DND-41 (cell line): ENCODE measurements at regions not wholly inside any gene's neighbourhood (a gene's known extent, or its start where the extent isn't known, plus 50 kb on each side); places are given as distances from the start of the nearest gene placed in this dataset.

ENCODE experiments used
- ATAC-seq: fragments of 200-7000 bp; cut with Tn5 transposase; 3 replicates; pipeline ENCODE4 v1.9.1; 2021; ENCODE audit warnings: low read depth; ENCODE audit not compliant: insufficient read depth
- DNase-seq: peaks from one replicate; pipeline ENCODE4 v3.0.0-alpha.2; 2020
- H2AFZ ChIP-seq: 2 replicates; pipeline ENCODE4 v1.6.0; 2012; ENCODE audit warnings: low read depth, low read length
- H3K27ac ChIP-seq: 2 replicates; pipeline ENCODE4 v1.5.1; 2012; ENCODE audit warnings: low read length, inconsistent platforms
- H3K27me3 ChIP-seq: fragments of 200-600 bp; sonication (generic); 2 replicates; pipeline ENCODE4 v1.6.0; 2012; ENCODE audit warnings: low read length, mild to moderate bottlenecking, inconsistent platforms; ENCODE audit not compliant: insufficient read depth, poor library complexity
- H3K36me3 ChIP-seq: 2 replicates; pipeline ENCODE4 v1.5.1; 2012; ENCODE audit warnings: low read length, inconsistent platforms; ENCODE audit not compliant: insufficient read depth
- H3K4me1 ChIP-seq: 2 replicates; pipeline ENCODE4 v1.5.1; 2012; ENCODE audit warnings: mild to moderate bottlenecking, low read length; ENCODE audit not compliant: insufficient read depth
- H3K4me2 ChIP-seq: 2 replicates; pipeline ENCODE4 v1.6.0; 2012; ENCODE audit warnings: mild to moderate bottlenecking, moderate library complexity, low read length, inconsistent platforms; ENCODE audit not compliant: insufficient read depth
- H3K4me3 ChIP-seq, 2 experiments: fragments of 200-600 bp in 1 of 2; shearing (Covaris generic) in 1 of 2; 2 replicates each; pipeline ENCODE4 v1.5.1; 2012 to 2016; ENCODE audit warnings: inconsistent platforms in 2 of 2, low read length in 2 of 2, mild to moderate bottlenecking in 2 of 2, low read depth in 1 of 2, moderate library complexity in 1 of 2
- H3K79me2 ChIP-seq: 2 replicates; pipeline ENCODE4 v1.6.0; 2012; ENCODE audit warnings: low read length, inconsistent platforms; ENCODE audit not compliant: insufficient read depth
- H3K9ac ChIP-seq: 2 replicates; pipeline ENCODE4 v1.6.0; 2012; ENCODE audit warnings: low read depth, mild to moderate bottlenecking, inconsistent platforms, low read length, moderate library complexity
- H3K9me3 ChIP-seq: 2 replicates; pipeline ENCODE4 v1.5.1; 2012; ENCODE audit warnings: low read length, moderate library complexity, mild to moderate bottlenecking, inconsistent platforms; ENCODE audit not compliant: insufficient read depth, severe bottlenecking
- H4K20me1 ChIP-seq: 2 replicates; pipeline ENCODE4 v1.6.0; 2012; ENCODE audit warnings: low read length; ENCODE audit not compliant: insufficient read depth
- EZH2 ChIP-seq: IDR thresholded peaks from 3 replicates; pipeline ENCODE4 v1.6.1; 2012; ENCODE audit warnings: borderline replicate concordance, low read depth, mild to moderate bottlenecking, moderate library complexity, low read length, inconsistent platforms; ENCODE audit not compliant: severe bottlenecking
- TF ChIP-seq, protein P1 (sequence below): IDR thresholded peaks from 2 replicates; pipeline ENCODE4 v1.5.1; 2012; ENCODE audit warnings: borderline replicate concordance, low read length, moderate library complexity, mild to moderate bottlenecking; ENCODE audit not compliant: poor library complexity, severe bottlenecking; ENCODE audit errors: extremely low read depth

DNA sequence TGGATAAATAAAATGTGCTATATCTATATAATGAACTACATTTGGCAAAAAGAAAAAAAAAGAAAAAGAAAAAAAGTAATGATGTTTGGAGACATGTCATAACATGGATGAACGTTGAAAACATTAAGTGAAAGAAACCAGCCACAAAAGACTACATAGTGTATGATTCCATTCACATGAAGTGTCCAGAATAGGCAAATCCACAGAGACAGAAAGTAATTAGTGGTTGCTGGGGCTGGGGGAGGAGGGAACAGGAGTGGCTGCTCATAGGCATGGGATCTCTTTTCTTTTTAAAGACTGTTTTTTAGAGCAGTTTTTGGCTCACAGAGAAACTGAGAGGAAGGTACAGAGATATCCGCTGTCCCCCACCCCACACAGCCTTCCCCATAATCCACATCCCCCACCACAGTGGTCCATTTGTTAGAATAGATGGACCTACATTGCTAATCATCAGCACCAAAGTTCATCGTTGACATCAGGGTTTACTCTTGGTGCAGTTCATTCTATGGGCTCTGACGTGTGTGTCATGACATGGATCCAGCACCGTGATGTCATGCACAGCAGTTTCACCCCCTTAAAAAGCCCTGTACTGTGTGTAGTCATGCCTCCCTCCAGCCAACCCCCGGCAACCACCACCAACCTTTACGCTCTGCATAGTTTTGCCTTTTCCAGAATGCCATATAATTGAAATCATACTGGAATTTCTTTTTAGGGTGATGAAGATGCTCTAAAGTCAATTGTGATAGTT lies 240.9 kb upstream of the RREB1 start:
- Histone ChIP-seq H3K4me3 (no peak overlapping the region), H3K79me2 (no peaks in the 10 kb centered on the region), H3K4me2 (no peak overlapping the region), H2AFZ (no peak overlapping the region), H3K9me3 (no peaks in the 10 kb centered on the region), H3K36me3 (no peaks in the 10 kb centered on the region), H3K4me1 (no peaks in the 10 kb centered on the region), H3K27me3 (no peaks in the 10 kb centered on the region), H3K27ac (no peak overlapping the region), H3K9ac (no peak overlapping the region), H4K20me1 (no peaks in the 10 kb centered on the region)
- ATAC-seq (no peak), DNase-seq (no peak)
- TF ChIP-seq EZH2 = no peak
- TF ChIP-seq, protein P1, sequence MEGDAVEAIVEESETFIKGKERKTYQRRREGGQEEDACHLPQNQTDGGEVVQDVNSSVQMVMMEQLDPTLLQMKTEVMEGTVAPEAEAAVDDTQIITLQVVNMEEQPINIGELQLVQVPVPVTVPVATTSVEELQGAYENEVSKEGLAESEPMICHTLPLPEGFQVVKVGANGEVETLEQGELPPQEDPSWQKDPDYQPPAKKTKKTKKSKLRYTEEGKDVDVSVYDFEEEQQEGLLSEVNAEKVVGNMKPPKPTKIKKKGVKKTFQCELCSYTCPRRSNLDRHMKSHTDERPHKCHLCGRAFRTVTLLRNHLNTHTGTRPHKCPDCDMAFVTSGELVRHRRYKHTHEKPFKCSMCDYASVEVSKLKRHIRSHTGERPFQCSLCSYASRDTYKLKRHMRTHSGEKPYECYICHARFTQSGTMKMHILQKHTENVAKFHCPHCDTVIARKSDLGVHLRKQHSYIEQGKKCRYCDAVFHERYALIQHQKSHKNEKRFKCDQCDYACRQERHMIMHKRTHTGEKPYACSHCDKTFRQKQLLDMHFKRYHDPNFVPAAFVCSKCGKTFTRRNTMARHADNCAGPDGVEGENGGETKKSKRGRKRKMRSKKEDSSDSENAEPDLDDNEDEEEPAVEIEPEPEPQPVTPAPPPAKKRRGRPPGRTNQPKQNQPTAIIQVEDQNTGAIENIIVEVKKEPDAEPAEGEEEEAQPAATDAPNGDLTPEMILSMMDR = no peak

DNA sequence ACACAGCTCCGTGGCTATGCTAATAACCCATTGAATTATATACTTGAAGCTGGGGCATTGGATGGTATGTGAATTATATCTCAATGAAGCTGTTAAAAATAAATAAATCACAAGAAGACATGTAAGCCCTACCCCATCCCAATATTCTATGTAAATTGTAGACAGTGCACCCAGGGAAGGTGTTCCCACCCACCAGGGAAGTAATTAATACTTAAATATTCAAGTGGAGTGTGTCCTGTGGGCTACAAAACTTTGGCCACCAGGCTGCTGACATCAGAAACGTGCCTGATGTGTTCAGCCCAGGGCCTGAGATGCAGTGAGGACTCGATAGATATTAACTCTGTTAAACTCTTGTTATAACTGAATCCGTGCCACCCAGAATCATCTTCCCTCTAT lies 240.4 kb upstream of the RREB1 start:
- no peak overlapping the region for H3K4me3 ChIP-seq
- H3K27me3 ChIP-seq = no peaks in the 10 kb centered on the region
- DNase-seq (no peak), ATAC-seq (no peak)
- no peaks in the 10 kb centered on the region for H3K4me1 ChIP-seq
- no peaks in the 10 kb centered on the region for H4K20me1 ChIP-seq
- H3K4me2 ChIP-seq = no peak overlapping the region
- TF ChIP-seq, protein P1 = no peak
- TF ChIP-seq EZH2 = no peak
- no peak overlapping the region for H3K9ac ChIP-seq
- no peaks in the 10 kb centered on the region for H3K79me2 ChIP-seq
- H3K27ac ChIP-seq = no peak overlapping the region
- no peak overlapping the region for H2AFZ ChIP-seq
- no peaks in the 10 kb centered on the region for H3K36me3 ChIP-seq
- H3K9me3 ChIP-seq = no peaks in the 10 kb centered on the region

DNA sequence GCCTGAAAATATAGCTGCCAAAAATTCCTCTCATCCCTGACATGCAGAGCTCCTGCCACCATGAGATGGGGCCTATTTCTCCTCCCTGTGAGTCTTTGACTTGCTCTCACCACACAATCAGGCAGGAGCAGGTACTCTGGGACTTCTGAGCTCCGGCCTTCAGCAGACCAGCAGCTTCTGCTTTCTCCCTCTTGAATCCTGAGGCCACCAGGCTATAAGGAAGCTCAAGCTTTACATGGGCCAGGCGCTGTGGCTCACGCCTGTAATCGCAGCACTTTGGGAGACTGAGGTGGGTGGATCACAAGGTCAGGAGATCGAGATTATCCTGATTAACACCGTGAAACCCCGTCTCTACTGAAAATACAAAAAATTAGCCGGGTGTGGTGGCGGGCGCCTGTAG lies 238.7 kb upstream of the RREB1 start:
- Histone ChIP-seq H3K27me3 (no peaks in the 10 kb centered on the region), H3K4me2 (no peak overlapping the region), H3K4me3 (no peak overlapping the region), H3K79me2 (no peaks in the 10 kb centered on the region), H2AFZ (no peak overlapping the region), H4K20me1 (no peaks in the 10 kb centered on the region), H3K36me3 (no peaks in the 10 kb centered on the region), H3K27ac (no peak overlapping the region), H3K9me3 (no peaks in the 10 kb centered on the region), H3K4me1 (no peaks in the 10 kb centered on the region), H3K9ac (no peak overlapping the region)
- ATAC-seq (no peak), DNase-seq (no peak)
- TF ChIP-seq EZH2 = no peak
- TF ChIP-seq, protein P1 = no peak
